PC-9 (cell line): ENCODE measurements at regions not wholly inside any gene's neighbourhood (a gene's known extent, or its start where the extent isn't known, plus 50 kb on each side); places are given as distances from the start of the nearest gene placed in this dataset.

Source experiments
- CTCF ChIP-seq: fragments of 200-600 bp; sonication (generic); conservative IDR thresholded peaks from 2 replicates; pipeline ENCODE4 v1.6.1; 2017; ENCODE audit warnings: mixed run types, antibody characterized with exemption, mild to moderate bottlenecking, moderate library complexity
- EZH2 ChIP-seq: fragments of 200-600 bp; sonication (generic); IDR thresholded peaks from 2 replicates; pipeline ENCODE4 v1.8.0; 2017; ENCODE audit warnings: antibody characterized with exemption, low read depth

- no peak for TF ChIP-seq CTCF
- TF ChIP-seq EZH2, result no peak
These were observed 159.8 kb downstream of the EN1 start for GRCh38 chr2:118687698-118688097.
